Spleen (tissue), 7 donors: ENCODE measurements at regions not wholly inside any gene's neighbourhood (a gene's known extent, or its start where the extent isn't known, plus 50 kb on each side); places are given as distances from the start of the nearest gene placed in this dataset.

ENCODE experiments used
- CTCF ChIP-seq, 11 experiments: fragments of 200-600 bp in 7 of 11; fragments of 450-650 bp in 4 of 11; sonication (generic) in 4 of 11; IDR thresholded peaks in 8 of 11; conservative IDR thresholded peaks in 3 of 11; 1 replicate in 7 of 11; 2 replicates in 4 of 11; pipeline versions ENCODE4 v1.4.0 to v1.8.0; 2016 to 2021; ENCODE audit warnings: antibody characterized with exemption in 11 of 11, inconsistent platforms in 4 of 11, mild to moderate bottlenecking in 1 of 11
- POLR2A ChIP-seq, 3 donors: fragments of 450-650 bp; IDR thresholded peaks; one replicate each; pipeline ENCODE4 v1.5.1; 2017; ENCODE audit warnings: antibody characterized with exemption in 3 of 3, mild to moderate bottlenecking in 1 of 3
- POLR2AphosphoS5 ChIP-seq, 3 donors: sonication (generic); formaldehyde crosslinking; IDR thresholded peaks; one replicate each; pipeline ENCODE4 v1.5.1; 2017; ENCODE audit warnings: antibody characterized with exemption in 3 of 3
- donor health status: DM: no; HTN: no; CAD: no; lungs with moderate emphysema.
- donor health status: DM: no; HTN: no; CAD: no.
- donor health status: DM: no; HTN: no; CAD: no.

- TF ChIP-seq POLR2A (IDR thresholded peaks at IDR 0.05) (no peak), POLR2AphosphoS5 (IDR thresholded peaks at IDR 0.05) (no peak), CTCF (IDR thresholded peaks at IDR 0.05 in 8 of 11, conservative IDR thresholded peaks at IDR 0.05 in 3 of 11) (no peak)
These were observed 255.8 kb upstream of the CRY1 start for GRCh38 chr12:107349008-107349747.
